Panc1 (cell line): ENCODE measurements at regions not wholly inside any gene's neighbourhood (a gene's known extent, or its start where the extent isn't known, plus 50 kb on each side); places are given as distances from the start of the nearest gene placed in this dataset.

ENCODE experiments used
- POLR2AphosphoS5 ChIP-seq: IDR thresholded peaks from 2 replicates; pipeline ENCODE4 v1.6.1; 2012; ENCODE audit warnings: mild to moderate bottlenecking, low read depth, low read length, moderate library complexity
- TF ChIP-seq, protein P1 (sequence below): fragments of 450-650 bp; IDR thresholded peaks from 2 replicates; pipeline ENCODE4 v1.5.1; 2017; ENCODE audit warnings: mild to moderate bottlenecking

GRCh38 chr13:47588676-47589075, 412.4 kb downstream of the SUCLA2 start:
- TF ChIP-seq POLR2AphosphoS5 = no peak
- TF ChIP-seq, protein P1, sequence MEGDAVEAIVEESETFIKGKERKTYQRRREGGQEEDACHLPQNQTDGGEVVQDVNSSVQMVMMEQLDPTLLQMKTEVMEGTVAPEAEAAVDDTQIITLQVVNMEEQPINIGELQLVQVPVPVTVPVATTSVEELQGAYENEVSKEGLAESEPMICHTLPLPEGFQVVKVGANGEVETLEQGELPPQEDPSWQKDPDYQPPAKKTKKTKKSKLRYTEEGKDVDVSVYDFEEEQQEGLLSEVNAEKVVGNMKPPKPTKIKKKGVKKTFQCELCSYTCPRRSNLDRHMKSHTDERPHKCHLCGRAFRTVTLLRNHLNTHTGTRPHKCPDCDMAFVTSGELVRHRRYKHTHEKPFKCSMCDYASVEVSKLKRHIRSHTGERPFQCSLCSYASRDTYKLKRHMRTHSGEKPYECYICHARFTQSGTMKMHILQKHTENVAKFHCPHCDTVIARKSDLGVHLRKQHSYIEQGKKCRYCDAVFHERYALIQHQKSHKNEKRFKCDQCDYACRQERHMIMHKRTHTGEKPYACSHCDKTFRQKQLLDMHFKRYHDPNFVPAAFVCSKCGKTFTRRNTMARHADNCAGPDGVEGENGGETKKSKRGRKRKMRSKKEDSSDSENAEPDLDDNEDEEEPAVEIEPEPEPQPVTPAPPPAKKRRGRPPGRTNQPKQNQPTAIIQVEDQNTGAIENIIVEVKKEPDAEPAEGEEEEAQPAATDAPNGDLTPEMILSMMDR = no peak
